HepG2 (cell line): ENCODE measurements at regions not wholly inside any gene's neighbourhood (a gene's known extent, or its start where the extent isn't known, plus 50 kb on each side); places are given as distances from the start of the nearest gene placed in this dataset.

Source experiments
- CAMTA2 ChIP-seq: sonication (generic); formaldehyde crosslinking; IDR thresholded peaks from 2 replicates; pipeline ENCODE4 v1.4.0; 2020; ENCODE audit warnings: mild to moderate bottlenecking, missing genetic modification reagents, borderline replicate concordance
- FOXO1 ChIP-seq: sonication (generic); formaldehyde crosslinking; IDR thresholded peaks from 2 replicates; pipeline ENCODE4 v1.4.0; 2020; ENCODE audit warnings: missing genetic modification reagents
- PHF21A ChIP-seq: sonication (generic); formaldehyde crosslinking; IDR thresholded peaks from 2 replicates; pipeline ENCODE4 v1.5.0; 2020; ENCODE audit warnings: mild to moderate bottlenecking, missing genetic modification reagents
- SMC3 ChIP-seq: IDR thresholded peaks from 2 replicates; pipeline ENCODE4 v1.6.1; 2011; ENCODE audit warnings: low read length, improper control_type of control experiment
- SP1 ChIP-seq, 2 experiments: fragments of 450-650 bp in 1 of 2; sonication (generic) in 1 of 2; formaldehyde crosslinking in 1 of 2; IDR thresholded peaks; 2 replicates each; pipeline versions ENCODE4 v1.4.0 to v1.6.1; 2016 to 2020; ENCODE audit warnings: missing genetic modification reagents in 1 of 2
- TFDP2 ChIP-seq: sonication (generic); formaldehyde crosslinking; IDR thresholded peaks from 2 replicates; pipeline ENCODE4 v1.4.0; 2020; ENCODE audit warnings: missing genetic modification reagents
- ZKSCAN8 ChIP-seq: IDR thresholded peaks from 2 replicates; pipeline ENCODE4 v1.6.1; 2016; ENCODE audit warnings: borderline replicate concordance, missing genetic modification reagents, missing compliant biosample characterization
- ZNF549 ChIP-seq: sonication (generic); formaldehyde crosslinking; IDR thresholded peaks from 2 replicates; pipeline ENCODE4 v1.5.0; 2020; ENCODE audit warnings: missing genetic modification reagents
- TF ChIP-seq, protein P1 (sequence below): sonication (generic); formaldehyde crosslinking; IDR thresholded peaks from 2 replicates; pipeline ENCODE4 v1.8.0; 2022; ENCODE audit warnings: mild to moderate bottlenecking, missing genetic modification reagents, borderline replicate concordance

DNA sequence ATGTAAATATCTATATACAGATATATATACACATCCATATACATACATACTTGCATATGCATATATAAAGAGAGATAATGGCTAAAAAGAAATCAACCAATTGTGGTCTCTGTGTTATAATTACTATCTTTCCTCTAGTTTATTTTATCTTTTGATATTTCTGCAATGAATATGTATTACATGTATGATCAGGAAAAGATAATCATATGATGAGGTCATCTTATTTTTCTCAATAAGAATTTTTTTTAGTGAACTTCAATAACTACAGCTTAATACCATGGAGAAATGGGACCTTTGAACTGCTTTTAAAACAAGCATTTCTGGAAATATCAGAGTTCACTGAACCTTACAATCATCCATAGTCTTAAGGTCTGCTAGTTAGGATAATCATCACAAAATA is 158.0 kb downstream of the HNRNPD start:
- TF ChIP-seq TFDP2 (CRISPR knock-in tag): no peak
- no peak for TF ChIP-seq SP1 (IDR thresholded peaks at IDR 0.05)
- TF ChIP-seq SP1 (CRISPR knock-in tag; IDR thresholded peaks at IDR 0.05): no peak
- no peak for TF ChIP-seq PHF21A (CRISPR knock-in tag)
- no peak for TF ChIP-seq SMC3
- no peak for TF ChIP-seq FOXO1 (CRISPR knock-in tag)
- TF ChIP-seq CAMTA2 (CRISPR knock-in tag): no peak
- no peak for TF ChIP-seq ZNF549 (CRISPR knock-in tag)
- TF ChIP-seq, protein P1, sequence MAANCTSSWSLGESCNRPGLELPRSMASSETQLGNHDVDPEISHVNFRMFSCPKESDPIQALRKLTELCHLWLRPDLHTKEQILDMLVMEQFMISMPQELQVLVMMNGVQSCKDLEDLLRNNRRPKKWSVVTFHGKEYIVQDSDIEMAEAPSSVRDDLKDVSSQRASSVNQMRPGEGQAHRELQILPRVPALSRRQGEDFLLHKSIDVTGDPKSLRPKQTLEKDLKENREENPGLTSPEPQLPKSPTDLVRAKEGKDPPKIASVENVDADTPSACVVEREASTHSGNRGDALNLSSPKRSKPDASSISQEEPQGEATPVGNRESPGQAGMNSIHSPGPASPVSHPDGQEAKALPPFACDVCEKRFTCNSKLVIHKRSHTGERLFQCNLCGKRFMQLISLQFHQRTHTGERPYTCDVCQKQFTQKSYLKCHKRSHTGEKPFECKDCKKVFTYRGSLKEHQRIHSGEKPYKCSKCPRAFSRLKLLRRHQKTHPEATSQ (CRISPR knock-in tag): no peak
- TF ChIP-seq ZKSCAN8 (CRISPR knock-in tag): no peak
